AG04450 (cell line): ENCODE measurements at regions not wholly inside any gene's neighbourhood (a gene's known extent, or its start where the extent isn't known, plus 50 kb on each side); places are given as distances from the start of the nearest gene placed in this dataset.

Experiments
- CTCF ChIA-PET: fragments of 300-600, 350-600 bp; formaldehyde crosslinking; extraction: SDS; loops from one replicate; lab custom pipeline; 2022; ENCODE audit warnings: antibody characterized with exemption, inconsistent platforms; lab: Charles Lee
- POLR2A ChIA-PET: fragments of 350-600 bp; formaldehyde crosslinking; extraction: SDS; loops from one replicate; lab custom pipeline; 2021; ENCODE audit warnings: antibody characterized with exemption, inconsistent platforms; lab: Yijun Ruan, JAX
- DNase-seq: peaks from one replicate; pipeline ENCODE4 v3.0.0-alpha.2; 2011; ENCODE audit warnings: low read depth, low spot score
- H3K27ac ChIP-seq: one replicate; pipeline ENCODE4 v1.5.1; 2012; ENCODE audit warnings: low read depth, low read length, control low read depth
- H3K27me3 ChIP-seq: one replicate; pipeline ENCODE4 v1.6.0; 2012; ENCODE audit warnings: low read length; ENCODE audit not compliant: control insufficient read depth, insufficient read depth
- H3K4me3 ChIP-seq: 2 replicates; pipeline ENCODE4 v1.5.1; 2011; ENCODE audit warnings: mild to moderate bottlenecking, low read depth, low read length, control low read depth
- H3K9me3 ChIP-seq: 2 replicates; pipeline ENCODE4 v1.5.1; 2012; ENCODE audit warnings: low read length; ENCODE audit not compliant: control insufficient read depth, insufficient read depth
- CTCF ChIP-seq: IDR thresholded peaks from 2 replicates; pipeline ENCODE4 v1.5.1; 2011; ENCODE audit warnings: low read depth, low read length, control low read depth, inconsistent platforms

- H3K9me3 ChIP-seq, result no peaks in the 10 kb centered on the region
- no peaks in the 10 kb centered on the region for H3K27me3 ChIP-seq
- H3K27ac ChIP-seq, result no peak overlapping the region
- no peak overlapping the region for H3K4me3 ChIP-seq
- ChIA-PET POLR2A (interaction anchor here (1.4 kb wide), 1 partner anchor 1211 kb away, joined by 3 read pairs; no protein-coding TSS in a partner anchor), CTCF (no interaction called here)
- TF ChIP-seq CTCF, result no peak
- peak; percentile 54 for DNase-seq
Observed at GRCh38 chr5:82356808-82357671, 78.9 kb upstream of the RPS23 start.

- DNase-seq, result no peak
- ChIA-PET POLR2A (no interaction called here), CTCF (interaction anchor here (1.1 kb wide), 1 partner anchor 1206 kb away, joined by 3 read pairs; no protein-coding TSS in a partner anchor)
- H3K9me3 ChIP-seq, result no peaks in the 10 kb centered on the region
- TF ChIP-seq CTCF, result no peak
- no peak overlapping the region for H3K4me3 ChIP-seq
- H3K27me3 ChIP-seq, result no peaks in the 10 kb centered on the region
- H3K27ac ChIP-seq, result no peak overlapping the region
Observed at GRCh38 chr5:82356021-82356420, 77.9 kb upstream of the RPS23 start.

GRCh38 chr5:82355496-82355895 lies 77.3 kb upstream of the RPS23 start:
- no peak overlapping the region for H3K4me3 ChIP-seq
- TF ChIP-seq CTCF, result no peak
- H3K27me3 ChIP-seq, result no peaks in the 10 kb centered on the region
- CTCF ChIA-PET, result interaction anchor here (1.1 kb wide), 1 partner anchor 1206 kb away, joined by 3 read pairs; no protein-coding TSS in a partner anchor
- no peak for DNase-seq
- POLR2A ChIA-PET, result no interaction called here
- no peak overlapping the region for H3K27ac ChIP-seq
- no peaks in the 10 kb centered on the region for H3K9me3 ChIP-seq

- no peak for DNase-seq
- H3K9me3 ChIP-seq, result no peaks in the 10 kb centered on the region
- ChIA-PET CTCF (interaction anchor here (1.1 kb wide), 1 partner anchor 1207 kb away, joined by 3 read pairs; no protein-coding TSS in a partner anchor), POLR2A (no interaction called here)
- no peak overlapping the region for H3K4me3 ChIP-seq
- no peak for TF ChIP-seq CTCF
- H3K27ac ChIP-seq, result no peak overlapping the region
- H3K27me3 ChIP-seq, result no peaks in the 10 kb centered on the region
Observed at GRCh38 chr5:82355053-82355452, 76.9 kb upstream of the RPS23 start.

GRCh38 chr5:82354543-82354942 lies 76.4 kb upstream of the RPS23 start:
- TF ChIP-seq CTCF, result no peak

More at GRCh38 chr5:82354543-82354942, 76.4 kb upstream of the RPS23 start:
- ChIA-PET CTCF (interaction anchor here (0.7 to 6.6 kb wide), 2 partner anchors 42 to 184 kb away, joined by 3 to 57 read pairs; no protein-coding TSS in a partner anchor), POLR2A (no interaction called here)
- Histone ChIP-seq H3K4me3 (no peak overlapping the region), H3K9me3 (no peaks in the 10 kb centered on the region), H3K27me3 (no peaks in the 10 kb centered on the region), H3K27ac (no peak overlapping the region)
- DNase-seq, result no peak
